NCI-H1417 (cell line): ENCODE measurements at regions not wholly inside any gene's neighbourhood (a gene's known extent, or its start where the extent isn't known, plus 50 kb on each side); places are given as distances from the start of the nearest gene placed in this dataset.

Experiments used
- DNase-seq, 3 experiments: peaks; one replicate each; lab custom pipeline; 2025; lab: John Stamatoyannopoulos, UW

DNA sequence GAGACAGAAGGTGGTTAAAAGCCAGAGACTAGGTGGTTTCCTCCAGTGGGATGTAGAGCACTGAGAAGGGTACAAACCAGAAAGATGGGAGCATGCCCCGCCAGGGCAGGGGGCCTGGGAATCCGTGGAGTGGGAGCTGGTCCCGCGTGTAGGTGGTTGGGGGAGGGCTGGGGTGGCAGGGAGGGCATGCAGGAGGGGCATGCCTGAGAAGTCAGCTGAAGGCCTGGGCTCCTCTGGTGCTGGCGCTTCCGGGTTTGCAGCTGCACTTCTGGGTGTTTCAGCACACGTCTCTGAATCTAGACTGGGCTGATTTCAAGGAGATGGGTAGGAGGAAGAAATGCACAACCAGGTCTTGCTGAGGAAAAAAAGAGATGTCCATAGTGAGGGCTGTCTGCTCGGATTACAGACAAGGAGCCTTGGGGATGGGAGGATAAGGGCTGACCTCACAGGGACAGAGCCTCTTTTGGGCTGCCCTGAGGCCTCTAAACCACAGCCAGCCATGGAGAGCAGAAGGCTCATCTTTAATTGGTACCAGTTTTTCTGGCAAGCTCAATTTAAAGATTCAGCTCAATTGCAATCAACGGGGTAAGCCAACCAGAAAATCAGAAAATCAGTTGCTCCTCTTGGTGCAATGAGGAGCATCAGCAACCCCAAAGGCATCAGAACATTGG, 151.9 kb downstream of the FAM43A start:
- DNase-seq: no peak

DNA sequence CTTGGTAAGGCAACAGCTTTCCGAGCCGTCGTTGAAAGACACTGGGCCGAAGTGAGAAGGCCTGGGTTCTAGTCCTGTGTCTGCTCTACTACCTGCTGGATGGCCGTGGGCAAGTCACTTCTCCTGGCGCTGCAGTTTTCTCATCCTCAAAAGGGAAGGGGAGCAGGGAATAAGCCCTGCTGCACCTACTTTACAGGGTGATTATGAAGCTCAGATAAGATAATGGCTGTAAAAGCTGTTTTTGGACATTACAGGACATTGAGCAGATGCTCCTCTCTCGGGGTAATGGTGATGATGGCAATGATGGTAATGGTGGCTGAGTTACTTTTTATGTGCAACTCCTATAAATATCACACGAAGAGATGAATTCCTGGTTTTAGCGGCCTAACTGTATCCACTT, 152.6 kb downstream of the FAM43A start:
- no peak for DNase-seq

DNA sequence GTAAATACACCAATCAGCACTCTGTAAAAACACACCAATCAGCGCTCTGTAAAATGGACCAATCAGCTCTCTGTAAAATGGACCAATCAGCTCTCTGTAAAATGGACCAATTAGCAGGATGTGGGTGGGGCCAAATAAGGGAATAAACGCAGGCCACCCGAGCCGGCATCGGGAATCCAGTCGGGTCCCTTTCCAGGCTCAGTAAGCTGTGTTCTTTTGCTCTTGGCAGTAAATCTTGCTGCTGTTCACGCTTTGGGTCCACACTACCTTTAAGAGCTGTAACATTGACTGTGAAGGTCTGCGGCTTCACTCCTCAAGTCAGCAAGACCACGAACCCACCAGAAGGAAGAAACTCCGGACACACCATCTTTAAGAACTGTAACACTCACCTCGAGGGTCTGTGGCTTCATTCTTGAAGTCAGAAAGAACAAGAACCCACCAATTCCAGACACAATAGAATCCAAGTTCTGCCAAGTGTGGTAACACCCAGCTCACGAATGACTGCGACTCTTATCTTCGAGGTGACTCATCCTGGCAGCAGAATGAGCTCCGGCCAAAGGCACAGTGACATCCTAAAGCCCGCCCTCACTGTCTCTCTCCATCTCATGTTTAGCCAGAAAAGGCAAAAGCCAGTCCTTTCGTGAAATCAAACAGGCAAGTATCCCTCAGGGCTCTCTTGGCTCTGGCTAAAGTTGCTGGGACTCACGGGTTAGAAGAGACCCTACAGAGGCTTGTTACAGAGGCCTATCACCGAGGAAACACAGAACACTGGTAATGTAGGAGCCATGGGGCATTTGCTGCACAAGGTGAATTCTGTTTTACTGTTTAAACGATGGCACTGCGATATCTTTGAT, 155.2 kb downstream of the FAM43A start:
- DNase-seq: no peak

DNA sequence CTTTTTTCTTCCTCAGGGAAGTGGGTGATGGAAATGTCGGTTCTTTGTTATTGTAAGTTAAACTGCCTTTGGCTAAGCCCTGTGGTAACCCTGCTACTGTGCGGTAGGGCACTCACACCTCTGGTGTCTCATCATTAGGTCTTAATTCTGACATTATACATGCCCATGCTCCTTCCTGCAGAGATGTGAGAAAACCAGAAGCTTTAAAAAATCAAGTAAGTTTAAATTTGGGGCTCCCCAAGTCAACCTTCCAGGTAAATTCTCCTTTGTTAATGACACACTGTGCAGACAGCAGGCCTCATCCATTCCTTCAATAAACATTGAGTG, 155.8 kb downstream of the FAM43A start:
- no peak for DNase-seq

DNA sequence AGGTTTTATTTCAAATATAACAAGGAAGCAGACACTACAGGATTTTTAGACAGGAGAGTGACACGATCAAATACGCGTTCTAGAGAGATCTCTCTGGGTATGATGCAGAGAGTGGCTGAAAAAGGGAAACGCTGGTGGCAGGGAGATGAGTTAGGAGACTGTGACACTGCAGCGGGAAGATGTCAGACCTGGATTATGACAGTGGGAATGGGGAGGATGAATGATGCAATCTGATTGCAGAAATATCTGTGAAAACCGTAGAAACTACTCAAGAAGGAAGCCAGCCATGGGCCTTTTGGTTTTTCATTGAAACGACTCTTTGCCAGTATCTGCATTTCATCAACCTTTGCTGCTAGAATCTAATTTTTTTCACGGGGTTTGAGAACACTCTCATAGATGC, 157.9 kb downstream of the FAM43A start:
- DNase-seq: no peak

DNA sequence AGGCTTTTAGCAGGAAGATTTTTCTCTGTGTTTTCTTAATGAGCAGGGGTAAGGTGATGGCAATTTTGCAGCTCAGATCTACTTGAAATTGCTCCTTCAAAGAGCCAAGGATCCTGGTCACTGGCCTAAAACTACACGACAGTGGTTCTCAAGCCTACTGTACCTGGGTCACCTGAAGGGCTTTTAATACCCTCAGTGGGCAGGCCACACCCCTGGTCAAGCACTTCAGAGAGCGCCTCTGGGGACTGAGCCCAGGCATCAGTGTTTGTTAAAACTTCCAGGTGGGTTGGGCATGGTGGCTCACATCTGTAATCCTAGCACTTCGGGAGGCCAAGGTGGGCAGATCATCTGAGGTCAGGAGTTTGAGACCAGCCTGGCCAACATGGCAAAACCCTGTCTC, 158.4 kb downstream of the FAM43A start:
- peak in 1 of 3 experiments; percentile 39 for DNase-seq

DNA sequence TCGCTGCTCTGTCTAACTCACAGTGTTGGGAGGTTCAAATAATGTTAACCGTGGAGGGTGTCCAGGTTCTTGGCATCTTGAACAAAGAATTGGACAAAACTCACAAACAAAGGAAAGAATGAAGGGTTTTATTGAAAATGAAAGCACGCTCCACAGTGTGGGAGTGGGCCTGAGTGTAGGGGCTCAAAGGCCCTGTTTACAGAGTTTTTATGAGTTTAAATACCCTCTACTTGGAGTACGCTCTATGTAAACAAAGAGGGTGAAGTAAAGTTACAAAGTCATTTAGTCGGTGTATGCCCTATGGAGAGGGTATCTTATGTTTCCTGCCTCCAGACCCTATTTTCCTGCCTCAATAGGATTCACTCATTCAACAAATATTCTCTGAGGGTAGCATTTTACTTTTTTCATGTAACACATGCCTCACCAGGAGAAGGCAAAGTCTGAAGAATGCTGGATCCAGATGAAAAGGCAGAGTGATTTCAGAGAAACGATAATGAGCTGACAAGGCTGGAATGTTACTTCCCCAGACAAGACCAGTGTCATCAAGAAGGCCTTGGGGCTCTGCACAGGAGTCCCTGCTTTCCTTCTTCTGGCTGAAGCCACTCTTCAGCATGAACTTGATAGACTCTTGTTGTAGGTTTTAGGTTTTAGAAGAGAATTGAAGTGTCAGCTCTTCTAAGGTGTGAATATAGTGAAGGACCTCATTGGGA, 163.6 kb downstream of the FAM43A start:
- no peak for DNase-seq

DNA sequence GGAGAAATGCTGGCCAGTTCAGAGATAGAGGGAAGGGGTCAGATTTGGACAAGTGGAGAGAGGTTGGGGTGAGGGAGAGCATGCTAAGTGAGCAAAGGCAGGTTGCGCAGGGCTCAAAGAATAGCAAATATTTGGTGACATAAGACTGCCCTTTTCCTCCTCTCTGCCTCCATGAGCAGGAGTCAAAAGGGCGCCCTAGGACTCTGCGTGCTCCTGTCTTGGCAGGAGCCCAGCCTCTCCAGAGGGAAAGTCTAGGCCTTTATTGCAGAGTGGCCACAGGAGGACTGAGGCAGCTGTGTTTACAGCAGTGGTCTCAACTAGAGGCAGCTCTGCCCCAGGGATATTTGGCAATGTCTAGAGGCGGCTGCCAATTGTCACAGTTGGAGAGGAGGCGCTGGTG, 165.6 kb downstream of the FAM43A start:
- peak in 1 of 3 experiments; percentile 53 for DNase-seq

DNA sequence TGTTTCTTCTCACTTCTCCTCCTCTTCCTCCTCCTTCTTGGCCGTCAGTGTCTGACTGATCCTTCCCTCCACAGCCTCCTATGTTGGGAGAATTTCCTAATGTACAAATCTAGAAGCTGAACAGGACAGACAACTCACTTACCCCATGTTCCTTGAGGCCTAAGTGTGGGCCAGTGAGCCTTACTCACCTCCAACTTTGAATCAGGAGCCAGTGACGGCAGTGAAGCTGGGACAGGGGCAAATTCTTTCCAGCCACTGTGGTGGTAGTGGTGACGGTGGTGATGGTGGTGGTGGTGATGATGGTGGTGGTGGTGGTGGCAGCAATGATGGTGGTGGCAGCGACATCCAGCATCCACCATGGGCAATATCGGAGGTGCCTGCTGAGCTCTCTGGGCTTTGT, 166.3 kb downstream of the FAM43A start:
- DNase-seq: no peak

DNA sequence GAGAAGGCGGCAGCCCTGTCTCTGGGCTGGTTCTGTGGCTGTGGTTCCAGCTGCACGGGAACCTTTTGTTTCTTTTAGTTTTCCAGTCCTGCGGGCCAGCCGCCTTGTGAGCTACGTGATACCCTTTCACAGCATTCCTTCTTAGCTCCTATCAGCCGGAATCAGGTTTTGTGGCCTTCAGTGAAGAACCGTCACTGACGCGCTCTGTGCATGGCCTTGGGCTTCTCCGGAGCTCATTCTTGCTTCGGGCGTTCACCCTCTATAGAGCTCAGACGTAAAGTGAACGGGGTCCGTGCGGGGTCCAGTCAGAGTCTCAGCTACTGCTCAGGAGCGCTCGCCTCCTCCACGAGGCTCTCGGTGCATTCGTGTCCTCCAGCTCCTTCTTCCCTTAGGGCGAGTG, 166.7 kb downstream of the FAM43A start:
- DNase-seq: no peak

DNA sequence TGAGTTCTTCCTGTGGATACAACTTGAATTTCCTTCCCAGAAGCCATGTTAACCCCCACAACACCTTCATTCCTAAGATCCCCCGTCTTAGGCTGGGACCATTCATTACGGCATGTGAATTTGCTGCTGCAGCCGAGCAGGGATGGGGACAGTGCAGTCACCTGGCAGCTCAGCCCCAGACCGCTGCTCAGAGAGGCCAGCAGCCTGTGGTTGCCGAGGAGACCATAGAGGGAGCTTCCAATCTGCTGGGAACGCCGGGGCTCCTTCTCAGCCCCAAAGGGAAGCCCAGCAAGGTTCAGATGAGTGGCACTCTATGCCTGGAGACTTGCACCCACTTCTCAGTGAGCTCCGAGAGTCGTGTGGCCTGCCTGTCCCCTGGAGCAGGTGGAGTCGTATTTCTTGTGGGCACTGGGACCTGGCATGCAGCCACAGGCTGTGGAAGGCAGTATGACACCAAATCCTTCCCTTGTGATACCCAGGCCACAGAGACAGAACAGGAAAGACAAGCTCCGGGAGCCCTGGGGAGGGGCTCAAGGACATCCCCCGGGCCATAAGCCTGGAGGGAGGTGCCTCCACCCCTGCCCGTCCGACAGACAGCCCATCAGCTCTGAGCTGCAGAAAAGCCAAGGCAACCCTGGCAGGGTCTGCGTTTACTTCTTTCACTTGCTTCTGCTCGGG, 167.3 kb downstream of the FAM43A start:
- peak; percentile 45 to 67 (median 61) for DNase-seq

DNA sequence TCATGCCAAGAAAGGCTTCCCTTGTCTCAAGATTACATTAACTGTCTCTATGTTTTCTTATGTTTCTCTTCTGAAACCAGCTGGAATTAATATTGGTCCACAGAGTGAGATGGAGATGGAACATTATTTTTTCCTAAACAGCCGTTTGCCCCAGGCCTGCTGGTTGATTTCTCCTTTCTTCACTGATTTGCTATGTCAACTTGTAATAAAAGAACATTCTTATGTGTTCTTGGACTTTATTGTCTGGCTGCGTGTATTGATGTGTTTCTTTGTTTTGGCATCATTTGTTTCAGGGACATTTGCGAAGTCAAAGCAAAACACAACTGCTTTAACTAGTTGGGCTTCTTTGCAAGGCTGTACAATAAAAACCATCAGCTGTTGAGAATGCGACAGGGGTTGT, 168.5 kb downstream of the FAM43A start:
- DNase-seq: no peak

DNA sequence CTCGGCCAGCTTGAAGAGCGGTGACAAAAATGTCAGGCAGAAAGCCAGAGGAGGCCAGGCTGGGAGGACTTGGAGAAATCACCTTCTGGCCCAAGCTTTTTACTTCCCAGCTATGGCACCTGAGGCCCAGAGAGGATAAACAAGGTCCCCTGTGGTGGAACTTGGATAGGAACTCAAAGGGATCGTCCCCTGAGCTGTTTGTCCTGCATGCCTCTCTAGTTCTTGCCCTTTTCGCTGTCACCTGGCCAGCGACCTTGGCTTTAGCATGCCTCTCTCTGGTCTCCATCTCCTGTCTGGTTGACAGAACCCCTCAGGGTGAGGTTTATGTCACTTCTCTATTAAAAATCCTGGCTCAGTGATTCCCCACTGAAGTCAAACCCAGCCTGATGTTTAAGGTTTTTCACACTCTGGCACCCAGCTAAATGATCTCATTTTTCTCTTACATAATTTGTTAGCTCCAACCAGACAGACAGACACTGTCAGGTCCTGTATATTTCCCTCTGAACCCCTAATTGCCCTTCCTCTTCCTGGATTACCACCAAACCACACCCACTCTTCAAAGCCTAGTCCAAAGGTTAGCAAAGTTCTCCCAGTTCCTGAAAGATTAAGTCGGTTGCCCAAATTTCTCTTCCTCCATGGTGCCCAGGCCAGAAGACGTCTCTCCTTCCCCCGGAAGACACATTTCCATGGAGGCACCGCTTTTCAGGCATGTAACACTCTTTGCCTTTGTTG, 169.1 kb downstream of the FAM43A start:
- DNase-seq: no peak

DNA sequence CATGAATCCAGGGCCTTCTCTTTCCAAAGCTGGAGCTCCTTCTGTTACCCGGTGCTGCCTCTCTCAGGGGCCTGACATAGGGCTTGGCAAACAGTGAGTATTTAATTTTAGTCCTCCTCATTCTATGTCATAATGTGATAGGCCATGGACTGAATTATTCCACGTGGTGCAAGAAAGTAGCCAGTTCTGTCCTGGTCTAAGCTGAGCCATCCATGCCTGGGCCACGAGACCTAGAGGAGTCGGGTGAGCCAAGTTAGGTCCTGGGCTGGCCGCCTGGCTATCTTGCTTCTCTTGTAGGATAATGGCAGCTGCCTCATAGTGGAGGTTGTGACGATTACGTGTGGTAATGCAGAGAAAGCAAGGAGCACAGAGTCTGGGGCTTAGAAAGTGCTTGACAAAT, 170.6 kb downstream of the FAM43A start:
- DNase-seq: no peak

DNA sequence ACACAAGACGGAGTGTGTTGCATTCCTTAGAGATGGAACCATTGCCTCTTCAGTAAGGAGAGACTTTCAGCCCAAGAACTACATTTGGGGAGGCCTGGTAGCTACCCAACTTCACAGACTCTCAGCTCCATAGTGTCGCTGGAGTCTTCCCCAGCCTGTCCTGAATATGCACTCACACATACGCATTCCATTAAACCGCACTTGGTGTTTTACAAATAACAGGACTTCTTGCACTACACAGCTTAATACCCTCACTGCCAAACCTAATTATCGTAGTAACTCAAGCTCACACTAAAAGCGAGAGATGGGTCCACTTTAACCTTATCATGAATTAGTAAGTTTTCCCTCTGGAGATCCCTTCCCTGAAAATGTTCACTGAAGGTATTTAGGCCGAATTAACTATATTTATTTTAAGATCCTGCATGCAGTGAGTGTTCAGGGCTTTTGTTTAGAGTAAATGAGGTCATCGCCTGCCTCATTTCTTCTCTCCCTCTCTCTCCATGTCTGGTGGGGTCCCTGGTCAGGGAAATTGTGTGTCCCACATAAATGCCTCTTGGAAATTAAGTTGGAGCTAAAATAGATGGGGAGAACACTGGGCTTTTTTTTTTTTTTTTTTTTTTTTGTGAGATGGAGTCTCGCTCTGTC, 171.9 kb downstream of the FAM43A start:
- no peak for DNase-seq

DNA sequence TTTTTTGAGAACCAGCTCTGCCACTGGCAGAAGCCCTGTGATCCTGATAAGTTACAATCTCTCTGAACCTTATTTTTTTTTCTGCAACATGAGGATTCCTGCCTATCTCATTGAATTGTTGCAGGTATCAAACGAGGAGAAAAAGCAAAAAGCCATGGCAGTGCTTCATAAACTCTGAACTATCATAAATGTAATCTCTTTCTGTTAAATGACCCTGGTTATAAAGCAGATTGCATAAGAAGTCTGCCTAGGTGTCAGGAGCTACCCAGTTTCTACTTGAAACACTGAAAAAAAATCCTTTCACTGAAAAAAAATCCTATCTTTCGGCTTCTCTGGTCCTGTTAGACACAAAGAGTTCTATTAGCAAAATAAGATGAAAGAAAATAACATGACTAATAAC, 172.7 kb downstream of the FAM43A start:
- no peak for DNase-seq

DNA sequence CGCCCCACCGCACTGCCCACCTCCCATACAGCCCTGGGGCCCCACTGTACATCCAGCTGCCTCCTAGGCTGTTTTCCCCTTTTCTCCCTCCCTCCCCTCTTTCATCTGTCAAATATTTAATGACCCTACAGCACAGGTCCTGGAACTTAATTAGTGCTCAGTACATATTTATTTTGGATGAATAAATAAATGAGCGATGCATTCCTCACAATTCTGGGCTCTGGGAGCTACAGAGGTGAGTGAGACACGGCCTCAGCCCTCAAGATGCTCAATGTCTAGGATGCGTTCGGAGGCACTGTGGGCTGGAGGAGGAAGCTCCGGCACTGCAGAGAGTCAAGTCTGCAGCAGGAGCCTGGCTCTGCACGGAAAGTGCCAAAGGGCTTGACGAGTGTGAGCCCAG, 175.0 kb downstream of the FAM43A start:
- DNase-seq: peak in 2 of 3 experiments; percentile 51 to 80

DNA sequence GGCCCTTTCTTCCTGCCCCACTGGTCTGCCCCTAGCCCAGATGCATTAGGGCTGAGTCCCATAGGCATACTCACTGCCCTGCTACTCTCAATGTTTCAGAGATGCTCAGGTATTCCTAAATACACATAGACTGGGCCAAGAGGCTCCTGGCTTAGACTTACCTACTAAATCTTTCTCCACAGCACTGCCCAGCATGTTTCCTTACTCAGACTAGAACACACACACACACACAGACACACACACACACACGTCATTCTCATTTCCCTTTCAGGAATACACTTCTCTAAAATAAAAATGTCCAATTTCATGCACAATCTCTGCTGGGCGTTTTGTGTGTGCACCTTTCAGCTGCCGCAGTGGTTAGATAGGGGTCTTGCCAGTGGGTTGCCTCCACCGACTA, 175.7 kb downstream of the FAM43A start:
- no peak for DNase-seq

DNA sequence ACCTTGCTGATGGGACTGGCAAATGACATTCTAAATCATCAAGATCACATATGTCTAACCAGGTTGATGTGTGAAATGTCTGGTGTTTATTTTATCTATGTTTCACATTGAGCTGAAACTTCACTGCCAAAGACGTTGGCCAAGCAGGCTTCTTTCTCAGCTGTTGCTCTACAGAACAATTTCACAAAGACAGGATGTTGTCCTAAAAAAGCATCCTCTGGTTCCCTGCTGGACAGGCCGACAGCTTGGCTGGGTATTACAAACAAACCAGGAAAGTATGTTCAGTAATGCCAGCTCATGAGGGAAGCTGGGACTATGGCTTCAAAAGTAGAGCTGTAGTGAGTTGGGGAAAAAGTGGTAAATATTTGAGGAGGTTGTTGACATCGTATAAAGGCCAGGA, 179.4 kb downstream of the FAM43A start:
- DNase-seq: no peak

DNA sequence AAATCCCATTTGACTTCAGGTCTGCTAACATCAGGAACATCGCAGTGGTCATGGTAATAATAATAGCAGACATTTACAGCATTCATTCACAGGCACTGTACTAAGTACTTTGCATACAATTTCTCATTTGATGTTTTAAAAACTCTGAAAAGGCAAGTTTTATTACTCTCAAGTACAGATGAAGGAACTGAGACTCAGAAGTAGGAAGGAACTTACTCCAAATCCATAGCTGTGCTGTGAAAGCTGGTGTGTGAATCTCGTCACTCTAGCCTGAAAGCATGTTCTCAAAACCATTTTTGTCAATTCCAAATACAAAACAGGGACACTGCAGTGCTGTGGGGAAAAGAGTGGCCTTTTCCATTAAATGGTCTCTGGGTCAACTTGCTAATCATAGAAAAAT, 179.9 kb downstream of the FAM43A start:
- DNase-seq: no peak

DNA sequence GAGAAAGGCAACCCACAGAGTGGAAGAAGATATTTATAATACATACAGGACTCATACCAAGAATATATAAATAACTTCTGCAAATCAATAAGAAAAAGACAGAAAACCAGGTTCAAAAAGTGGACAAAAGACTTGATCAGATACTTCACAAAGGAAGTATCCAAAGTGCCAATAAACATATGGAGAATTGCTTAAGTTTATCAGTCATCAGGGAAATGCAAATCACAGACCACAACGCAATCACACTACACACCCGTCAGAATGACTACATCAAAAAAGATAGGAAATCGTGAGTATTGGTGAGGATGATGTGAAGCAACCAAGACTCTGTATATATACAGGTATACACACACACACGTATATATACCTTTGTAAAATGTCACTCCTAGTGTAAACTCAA, 180.6 kb downstream of the FAM43A start:
- DNase-seq: no peak
